Sigmoid colon (tissue), 4 donors: ENCODE measurements at regions not wholly inside any gene's neighbourhood (a gene's known extent, or its start where the extent isn't known, plus 50 kb on each side); places are given as distances from the start of the nearest gene placed in this dataset.

Experiments
- EP300 ChIP-seq, 4 donors: sonication (generic); formaldehyde crosslinking; IDR thresholded peaks; one replicate each; pipeline ENCODE4 v1.6.1; 2017; ENCODE audit warnings: antibody characterized with exemption in 4 of 4
- POLR2A ChIP-seq, 2 donors: fragments of 450-650 bp; IDR thresholded peaks; one replicate each; pipeline ENCODE4 v1.6.1; 2016; ENCODE audit warnings: antibody characterized with exemption in 2 of 2, mild to moderate bottlenecking in 2 of 2, moderate library complexity in 2 of 2
- TF ChIP-seq, protein P1 (sequence below), 4 experiments: fragments of 450-650 bp in 3 of 4; fragments of 200-600 bp in 1 of 4; IDR thresholded peaks; one replicate each; pipeline ENCODE4 v1.5.1; 2016 to 2019; ENCODE audit warnings: antibody characterized with exemption in 4 of 4, mild to moderate bottlenecking in 3 of 4, moderate library complexity in 2 of 4

DNA sequence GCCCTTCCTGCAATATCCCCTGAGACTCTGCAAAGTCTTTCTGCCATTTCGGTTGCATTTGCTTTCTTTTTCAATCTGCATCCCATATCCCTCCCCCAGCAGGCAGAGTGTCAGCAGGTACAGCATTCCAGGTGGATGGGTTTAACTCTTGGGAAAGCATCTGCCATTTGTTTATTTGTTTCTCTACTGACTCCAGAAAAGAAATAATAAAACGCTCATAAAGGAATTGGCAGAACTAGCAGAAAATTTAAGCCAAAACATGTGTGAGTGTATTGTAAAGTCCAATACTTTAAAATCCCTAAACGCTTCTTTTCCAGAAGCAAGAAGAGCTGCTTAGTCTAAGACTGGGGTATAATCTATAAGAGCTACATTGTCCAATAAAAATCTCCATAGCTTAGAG is 393.8 kb downstream of the TNS3 start:
- TF ChIP-seq POLR2A (IDR thresholded peaks at IDR 0.05) (no peak), EP300 (IDR thresholded peaks at IDR 0.05) (no peak)
- TF ChIP-seq, protein P1, sequence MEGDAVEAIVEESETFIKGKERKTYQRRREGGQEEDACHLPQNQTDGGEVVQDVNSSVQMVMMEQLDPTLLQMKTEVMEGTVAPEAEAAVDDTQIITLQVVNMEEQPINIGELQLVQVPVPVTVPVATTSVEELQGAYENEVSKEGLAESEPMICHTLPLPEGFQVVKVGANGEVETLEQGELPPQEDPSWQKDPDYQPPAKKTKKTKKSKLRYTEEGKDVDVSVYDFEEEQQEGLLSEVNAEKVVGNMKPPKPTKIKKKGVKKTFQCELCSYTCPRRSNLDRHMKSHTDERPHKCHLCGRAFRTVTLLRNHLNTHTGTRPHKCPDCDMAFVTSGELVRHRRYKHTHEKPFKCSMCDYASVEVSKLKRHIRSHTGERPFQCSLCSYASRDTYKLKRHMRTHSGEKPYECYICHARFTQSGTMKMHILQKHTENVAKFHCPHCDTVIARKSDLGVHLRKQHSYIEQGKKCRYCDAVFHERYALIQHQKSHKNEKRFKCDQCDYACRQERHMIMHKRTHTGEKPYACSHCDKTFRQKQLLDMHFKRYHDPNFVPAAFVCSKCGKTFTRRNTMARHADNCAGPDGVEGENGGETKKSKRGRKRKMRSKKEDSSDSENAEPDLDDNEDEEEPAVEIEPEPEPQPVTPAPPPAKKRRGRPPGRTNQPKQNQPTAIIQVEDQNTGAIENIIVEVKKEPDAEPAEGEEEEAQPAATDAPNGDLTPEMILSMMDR (IDR thresholded peaks at IDR 0.05): no peak
